ENCODE measurements at regions not wholly inside any gene's neighbourhood (a gene's known extent, or its start where the extent isn't known, plus 50 kb on each side); places are given as distances from the start of the nearest gene placed in this dataset.

- ChIA-PET CTCF (no interaction called here), POLR2A (ENCODE audit: unreplicated experiment) (no interaction called here)
- 22% methylated on average over 5 of the region's 8 CpGs; no CpG with 5 or more reads in 1 of the 2 experiments for WGBS, 2 experiments (ENCODE audit: extremely low coverage in 2 of 2, insufficient read length in 1 of 2)
- intact Hi-C loops (cut with micrococcal nuclease), result loop anchor here (2.0 to 10.0 kb wide), 2 partner anchors 449 to 593 kb away; no protein-coding TSS in a partner anchor
- Histone ChIP-seq H4K20me1 (ENCODE audit: insufficient read depth, low read length) (no peaks in the 10 kb centered on the region), H3K4me1 (ENCODE audit: control insufficient read depth, insufficient read depth, low read length) (no peaks in the 10 kb centered on the region), H4K91ac (ENCODE audit: insufficient read depth, low read depth, low read length) (no peak overlapping the region), H3K36me3 (ENCODE audit: control insufficient read depth, insufficient read depth, low read length) (no peaks in the 10 kb centered on the region), H3K9ac (ENCODE audit: low read depth, low read length) (no peak overlapping the region), H4K8ac (ENCODE audit: low read depth in 2 of 2, low read length in 2 of 2) (no peak overlapping the region), H3K9me3 (ENCODE audit: control insufficient read depth, insufficient read depth, low read length) (no peaks in the 10 kb centered on the region), H2AFZ (replicated peaks; ENCODE audit: low read length, poor library complexity) (no peak overlapping the region), H2BK15ac (ENCODE audit: low read depth, low read length) (no peak overlapping the region), H3K79me1 (ENCODE audit: low read depth in 1 of 2, low read length in 2 of 2) (no peaks in the 10 kb centered on the region), H4K5ac (ENCODE audit: low read depth, low read length) (no peak overlapping the region), H3K14ac (replicated peaks; ENCODE audit: low read depth, low read length) (no peak overlapping the region), H3K4me3 (ENCODE audit: insufficient read depth, low read depth, low read length) (no peak overlapping the region), H3K4me2 (ENCODE audit: low read depth, low read length) (no peak overlapping the region), H2BK5ac (ENCODE audit: low read depth, low read length, poor library complexity, severe bottlenecking) (no peak overlapping the region), H2BK120ac (ENCODE audit: low read depth, low read length) (no peak overlapping the region), H3K27me3 (ENCODE audit: control insufficient read depth, insufficient read depth, low read length) (no peaks in the 10 kb centered on the region), H3K9me1 (ENCODE audit: insufficient read depth, low read length) (no peaks in the 10 kb centered on the region), H3K23ac (ENCODE audit: low read depth, low read length) (no peak overlapping the region), H2AK5ac (ENCODE audit: low read depth, low read length) (no peak overlapping the region), H3K4ac (ENCODE audit: low read depth, low read length) (no peak overlapping the region), H3K56ac (ENCODE audit: extremely low read depth, insufficient read depth, low read length) (no peak overlapping the region), H2BK20ac (ENCODE audit: low read depth, low read length) (no peak overlapping the region), H2AK9ac (replicated peaks; ENCODE audit: low read depth, low read length, poor library complexity) (no peak overlapping the region), H3K27ac (ENCODE audit: insufficient read depth, low read length) (no peak overlapping the region), H3K18ac (ENCODE audit: low read depth, low read length) (no peak overlapping the region)
- no TSS peak for BruUV-seq (replicated peaks)
- peak; percentile 4 for DNase-seq
- TF ChIP-seq SMC3 (IDR thresholded peaks at IDR 0.05; ENCODE audit: low read depth, low read length) (peak; percentile 30; the same call in 1 of the 2 replicates), CTCF (conservative IDR thresholded peaks at IDR 0.05; ENCODE audit: low read depth, low read length) (peak; percentile 52), ELK1 (IDR thresholded peaks at IDR 0.05; ENCODE audit: borderline replicate concordance, low read depth, low read length) (no peak), RAD21 (IDR thresholded peaks at IDR 0.05; ENCODE audit: low read length) (peak; percentile 49)
- dilution Hi-C loops (cut with HindIII; ENCODE audit: low sequenced_read_pairs, unreplicated experiment), result no loop called here
- in situ Hi-C loops (cut with MboI; ENCODE audit: low sequenced_read_pairs), result no loop called here
- ATAC-seq (ENCODE audit: low read depth), result peak; percentile 48; the same call in 1 of the 2 replicates
Observed at GRCh38 chr6:151675746-151676459, 131.6 kb upstream of the ESR1 start.
